Progenitor cell of endocrine pancreas (in vitro differentiated cells): ENCODE measurements at regions not wholly inside any gene's neighbourhood (a gene's known extent, or its start where the extent isn't known, plus 50 kb on each side); places are given as distances from the start of the nearest gene placed in this dataset.
"Not testable (repeated sequence)": the region's sequence is repeated elsewhere in the genome, so short reads cannot be mapped to it uniquely, and the experiment has no call there.

Experiments used
- DNase-seq: peaks from one replicate; pipeline ENCODE4 v3.0.0; 2021; ENCODE audit warnings: low spot score; ENCODE audit not compliant: unreplicated experiment
- H3K27ac Mint-ChIP-seq: 2 replicates; pipeline ENCODE4 v1.8.0; 2021; ENCODE audit warnings: mild to moderate bottlenecking, moderate library complexity, mixed read lengths
- H3K27me3 Mint-ChIP-seq: 2 replicates; pipeline ENCODE4 v1.8.0; 2021; ENCODE audit warnings: mixed read lengths
- H3K36me3 Mint-ChIP-seq: 2 replicates; pipeline ENCODE4 v1.8.0; 2022; ENCODE audit warnings: mixed read lengths; ENCODE audit not compliant: insufficient read depth
- H3K4me1 Mint-ChIP-seq: 2 replicates; pipeline ENCODE4 v1.8.0; 2021; ENCODE audit warnings: low read depth, mixed read lengths
- H3K4me3 Mint-ChIP-seq: 2 replicates; pipeline ENCODE4 v1.8.0; 2021; ENCODE audit warnings: low read depth, mild to moderate bottlenecking, moderate library complexity, mixed read lengths
- H3K9me3 Mint-ChIP-seq: 2 replicates; pipeline ENCODE4 v1.8.0; 2021; ENCODE audit warnings: low read depth, mixed read lengths
- CTCF ChIP-seq: fragments of 200-600 bp; sonication (generic); IDR thresholded peaks from one replicate; pipeline ENCODE4 v1.5.0; 2021; ENCODE audit warnings: antibody characterized with exemption, mild to moderate bottlenecking; ENCODE audit not compliant: unreplicated experiment

GRCh38 chr10:121276046-121276445, 322.2 kb downstream of the FGFR2 start:
- no peak for DNase-seq
- Mint-ChIP-seq H3K9me3 (peaks cover 3% of the 10 kb centered on the region), H3K27me3 (peaks cover 1% of the 10 kb centered on the region), H3K4me1 (peaks cover 6% of the 10 kb centered on the region), H3K36me3 (no peaks in the 10 kb centered on the region), H3K27ac (no peak overlapping the region), H3K4me3 (no peak overlapping the region)
- no peak for TF ChIP-seq CTCF

GRCh38 chr10:121276822-121277221, 321.4 kb downstream of the FGFR2 start:
- peaks cover 3% of the 10 kb centered on the region for H3K9me3 Mint-ChIP-seq
- DNase-seq: no peak
- no peak overlapping the region for H3K27ac Mint-ChIP-seq
- TF ChIP-seq CTCF: no peak
- no peaks in the 10 kb centered on the region for H3K27me3 Mint-ChIP-seq
- H3K4me1 Mint-ChIP-seq: peaks cover 6% of the 10 kb centered on the region
- no peaks in the 10 kb centered on the region for H3K36me3 Mint-ChIP-seq
- no peak overlapping the region for H3K4me3 Mint-ChIP-seq

- H3K27ac Mint-ChIP-seq: not testable (repeated sequence)
These were observed 319.9 kb downstream of the FGFR2 start for GRCh38 chr10:121278386-121278785.

GRCh38 chr10:121281576-121281975, 316.7 kb downstream of the FGFR2 start:
- TF ChIP-seq CTCF: no peak
- Mint-ChIP-seq H3K4me3 (no peak overlapping the region), H3K27me3 (no peaks in the 10 kb centered on the region), H3K36me3 (no peaks in the 10 kb centered on the region), H3K27ac (no peak overlapping the region), H3K9me3 (peaks cover 3% of the 10 kb centered on the region), H3K4me1 (peaks cover 11% of the 10 kb centered on the region)
- DNase-seq: no peak

More at GRCh38 chr10:121278386-121278785, 319.9 kb downstream of the FGFR2 start:
- H3K9me3 Mint-ChIP-seq, H3K27me3 Mint-ChIP-seq, H3K36me3 Mint-ChIP-seq, H3K4me3 Mint-ChIP-seq, DNase-seq, H3K4me1 Mint-ChIP-seq: not testable (repeated sequence)

GRCh38 chr10:121282264-121282663, 316.0 kb downstream of the FGFR2 start:
- peaks cover 3% of the 10 kb centered on the region for H3K9me3 Mint-ChIP-seq
- H3K36me3 Mint-ChIP-seq: no peaks in the 10 kb centered on the region

More at GRCh38 chr10:121282264-121282663, 316.0 kb downstream of the FGFR2 start:
- DNase-seq: no peak
- Mint-ChIP-seq H3K27me3 (no peaks in the 10 kb centered on the region), H3K27ac (no peak overlapping the region), H3K4me1 (peaks cover 11% of the 10 kb centered on the region), H3K4me3 (no peak overlapping the region)
- no peak for TF ChIP-seq CTCF
